OCI-LY7 (cell line): ENCODE measurements at regions not wholly inside any gene's neighbourhood (a gene's known extent, or its start where the extent isn't known, plus 50 kb on each side); places are given as distances from the start of the nearest gene placed in this dataset.

ENCODE experiments used
- BruUV-seq: library from RNA; stranded (reverse); fragments of 400-500 nt; replicated peaks from 2 replicates; lab custom pipeline; 2021; lab: Mats Ljungman, UMichigan
- CTCF ChIA-PET: fragments of 300-600 bp; sonication (Branson Sonifier 250); formaldehyde crosslinking; loops from one replicate; lab custom pipeline; 2022; ENCODE audit warnings: antibody characterized with exemption; ENCODE audit not compliant: unreplicated experiment; lab: Charles Lee
- POLR2A ChIA-PET: fragments of 300-600 bp; sonication (Branson Sonifier 250); formaldehyde crosslinking; loops from one replicate; lab custom pipeline; 2022; ENCODE audit warnings: antibody characterized with exemption; lab: Charles Lee
- DNase-seq: peaks from one replicate; pipeline ENCODE4 v3.0.0-alpha.2; 2015; ENCODE audit warnings: low spot score
- H2AFZ ChIP-seq: fragments of 200-600 bp; sonication (generic), shearing (Covaris generic); 2 replicates; pipeline ENCODE4 v1.6.1; 2014; ENCODE audit warnings: mild to moderate bottlenecking, antibody characterized with exemption, low read length, moderate library complexity
- H3K27ac ChIP-seq: fragments of 200-600 bp; sonication (generic); 2 replicates; pipeline ENCODE4 v1.5.1; 2014; ENCODE audit warnings: mixed run types, low read depth, mild to moderate bottlenecking, moderate library complexity, low read length, inconsistent platforms; ENCODE audit not compliant: poor library complexity, severe bottlenecking
- H3K36me3 ChIP-seq: fragments of 200-600 bp; sonication (generic); 2 replicates; pipeline ENCODE4 v1.6.1; 2014; ENCODE audit warnings: mild to moderate bottlenecking, antibody characterized with exemption, low read length, moderate library complexity, mixed read lengths; ENCODE audit not compliant: insufficient read depth
- H3K4me1 ChIP-seq: fragments of 200-600 bp; sonication (generic); 2 replicates; pipeline ENCODE4 v1.5.1; 2014; ENCODE audit warnings: mild to moderate bottlenecking, low read length; ENCODE audit not compliant: insufficient read depth, poor library complexity, severe bottlenecking
- H3K4me2 ChIP-seq: fragments of 200-600 bp; sonication (generic); 2 replicates; pipeline ENCODE4 v1.6.1; 2014; ENCODE audit warnings: mild to moderate bottlenecking, low read length
- H3K4me3 ChIP-seq: fragments of 200-600 bp; sonication (generic); 2 replicates; pipeline ENCODE4 v1.5.1; 2014; ENCODE audit warnings: mild to moderate bottlenecking, low read depth, low read length; ENCODE audit not compliant: poor library complexity, severe bottlenecking
- H3K79me2 ChIP-seq: fragments of 200-600 bp; sonication (generic); 2 replicates; pipeline ENCODE4 v1.6.1; 2016; ENCODE audit warnings: low read depth, mild to moderate bottlenecking, low read length, moderate library complexity, mixed read lengths; ENCODE audit not compliant: insufficient read depth
- H3K9me2 ChIP-seq: fragments of 200-600 bp; sonication (generic); 2 replicates; pipeline ENCODE4 v1.6.1; 2016; ENCODE audit warnings: mild to moderate bottlenecking, low read length, mixed read lengths; ENCODE audit not compliant: insufficient read depth
- H3K9me3 ChIP-seq: fragments of 200-600 bp; sonication (generic); 2 replicates; pipeline ENCODE4 v1.6.1; 2014; ENCODE audit warnings: mild to moderate bottlenecking, mixed run types, low read length, mixed read lengths
- H4K20me1 ChIP-seq: fragments of 200-600 bp; sonication (generic); 2 replicates; pipeline ENCODE4 v1.6.1; 2014; ENCODE audit warnings: mild to moderate bottlenecking, antibody characterized with exemption, low read length, moderate library complexity, mixed read lengths; ENCODE audit not compliant: insufficient read depth
- EZH2phosphoT487 ChIP-seq: fragments of 200-600 bp; sonication (generic); IDR thresholded peaks from 2 replicates; pipeline ENCODE4 v1.6.1; 2018; ENCODE audit warnings: low read depth, borderline replicate concordance, mild to moderate bottlenecking, mixed run types, antibody characterized with exemption, low read length, moderate library complexity, mixed read lengths
- intact Hi-C: fragments of 100-400 bp; cut with micrococcal nuclease; formaldehyde crosslinking; loops from one replicate; pipeline ENCODE4 v1.10.0; 2022; ENCODE audit not compliant: unreplicated experiment
- small RNA-seq: library from RNA; depleted of rRNA; stranded (forward); fragments of <200 nt; gene quantifications from one replicate; pipeline ENCODE3, GENCODE V24; 2014
- TF ChIP-seq, protein P1 (sequence below): fragments of 200-600 bp; sonication (generic); conservative IDR thresholded peaks from 2 replicates; pipeline ENCODE4 v1.5.1; 2014; ENCODE audit warnings: mild to moderate bottlenecking, antibody characterized with exemption, low read length, moderate library complexity, mixed read lengths

DNA sequence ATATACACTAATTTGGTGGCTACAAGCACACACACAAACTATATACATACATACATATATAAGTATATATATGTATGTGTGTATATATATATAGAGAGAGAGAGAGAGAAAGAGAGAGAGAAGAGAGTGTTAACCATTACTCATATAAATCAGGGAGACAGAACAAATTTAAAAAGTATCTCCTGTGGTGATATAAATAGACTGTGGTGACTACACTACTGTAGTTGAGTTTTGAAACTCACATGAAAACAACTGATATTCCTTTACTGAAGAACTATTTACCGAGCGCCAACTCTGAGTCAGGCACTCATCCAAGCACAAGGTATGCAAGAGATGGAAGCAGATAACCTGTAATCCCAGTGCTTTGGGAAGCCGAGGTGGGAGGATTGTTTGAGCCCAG lies 67.3 kb upstream of the ANO6 start:
- ChIA-PET CTCF (no interaction called here), POLR2A (no interaction called here)
- no TSS peak for BruUV-seq
- Histone ChIP-seq H2AFZ (no peak overlapping the region), H3K9me2 (no peaks in the 10 kb centered on the region), H3K4me3 (no peak overlapping the region), H3K9me3 (no peaks in the 10 kb centered on the region; the same call in 1 of the 2 replicates), H4K20me1 (no peaks in the 10 kb centered on the region), H3K27ac (no peak overlapping the region), H3K79me2 (no peaks in the 10 kb centered on the region), H3K36me3 (no peaks in the 10 kb centered on the region), H3K4me2 (no peak overlapping the region), H3K4me1 (no peaks in the 10 kb centered on the region)
- no peak for DNase-seq
- TF ChIP-seq EZH2phosphoT487, result no peak
- TF ChIP-seq, protein P1, sequence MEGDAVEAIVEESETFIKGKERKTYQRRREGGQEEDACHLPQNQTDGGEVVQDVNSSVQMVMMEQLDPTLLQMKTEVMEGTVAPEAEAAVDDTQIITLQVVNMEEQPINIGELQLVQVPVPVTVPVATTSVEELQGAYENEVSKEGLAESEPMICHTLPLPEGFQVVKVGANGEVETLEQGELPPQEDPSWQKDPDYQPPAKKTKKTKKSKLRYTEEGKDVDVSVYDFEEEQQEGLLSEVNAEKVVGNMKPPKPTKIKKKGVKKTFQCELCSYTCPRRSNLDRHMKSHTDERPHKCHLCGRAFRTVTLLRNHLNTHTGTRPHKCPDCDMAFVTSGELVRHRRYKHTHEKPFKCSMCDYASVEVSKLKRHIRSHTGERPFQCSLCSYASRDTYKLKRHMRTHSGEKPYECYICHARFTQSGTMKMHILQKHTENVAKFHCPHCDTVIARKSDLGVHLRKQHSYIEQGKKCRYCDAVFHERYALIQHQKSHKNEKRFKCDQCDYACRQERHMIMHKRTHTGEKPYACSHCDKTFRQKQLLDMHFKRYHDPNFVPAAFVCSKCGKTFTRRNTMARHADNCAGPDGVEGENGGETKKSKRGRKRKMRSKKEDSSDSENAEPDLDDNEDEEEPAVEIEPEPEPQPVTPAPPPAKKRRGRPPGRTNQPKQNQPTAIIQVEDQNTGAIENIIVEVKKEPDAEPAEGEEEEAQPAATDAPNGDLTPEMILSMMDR, result no peak
- intact Hi-C loops, result no loop called here

DNA sequence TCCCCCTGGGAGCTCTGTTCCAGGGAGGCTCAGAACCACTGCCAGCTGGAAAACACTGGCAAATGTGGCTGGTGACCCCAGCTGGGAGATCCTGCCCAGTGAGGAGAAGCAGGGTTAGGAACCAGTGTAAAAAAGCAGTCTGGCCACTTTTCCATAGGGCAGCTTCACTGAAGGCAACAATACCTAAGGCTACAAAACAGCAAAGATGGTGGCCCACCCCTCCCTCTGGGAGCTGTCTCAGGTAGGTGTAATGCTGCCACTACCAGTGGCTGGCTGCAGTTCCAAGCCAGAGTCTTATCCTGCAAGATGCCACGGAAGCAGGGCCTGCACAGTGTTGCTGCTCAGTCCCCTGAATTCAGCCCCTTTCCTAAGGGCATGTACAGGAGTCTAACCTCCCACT lies 50.6 kb upstream of the ANO6 start:
- ChIA-PET POLR2A (interaction anchor here (1.0 kb wide), 1 partner anchor 228 kb away, joined by 3 read pairs; no protein-coding TSS in a partner anchor), CTCF (no interaction called here)
- no peaks in the 10 kb centered on the region for H3K4me1 ChIP-seq
- no peaks in the 10 kb centered on the region for H3K9me2 ChIP-seq
- H3K9me3 ChIP-seq, result no peaks in the 10 kb centered on the region
- BruUV-seq, result no TSS peak
- intact Hi-C loops, result no loop called here
- H3K4me2 ChIP-seq, result no peak overlapping the region
- H4K20me1 ChIP-seq, result no peaks in the 10 kb centered on the region
- no peak overlapping the region for H2AFZ ChIP-seq
- TF ChIP-seq EZH2phosphoT487, result no peak
- TF ChIP-seq, protein P1, result no peak
- H3K4me3 ChIP-seq, result no peak overlapping the region
- H3K27ac ChIP-seq, result no peak overlapping the region
- H3K36me3 ChIP-seq, result no peaks in the 10 kb centered on the region
- H3K79me2 ChIP-seq, result no peaks in the 10 kb centered on the region
- no peak for DNase-seq

DNA sequence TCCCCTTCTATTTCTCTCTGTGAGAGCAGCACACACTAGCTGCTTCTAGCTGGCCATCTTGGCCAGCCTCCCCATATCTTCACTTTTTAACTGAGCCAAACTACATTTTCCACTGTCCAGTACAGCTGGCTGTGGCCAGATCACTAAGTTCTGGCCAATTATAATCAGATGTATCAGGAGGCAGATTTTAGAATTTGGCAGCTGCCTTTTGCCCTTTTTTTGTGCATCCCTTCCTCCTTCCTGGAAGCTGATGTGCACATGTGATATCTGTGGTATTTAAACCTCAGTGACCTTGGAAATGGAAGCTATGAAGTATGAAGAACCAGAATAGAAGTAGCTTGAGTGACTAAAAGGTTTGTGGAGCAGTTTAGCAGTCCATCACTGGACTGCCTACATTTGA lies 49.8 kb upstream of the ANO6 start:
- no peaks in the 10 kb centered on the region for H4K20me1 ChIP-seq
- CTCF ChIA-PET, result no interaction called here
- no TSS peak for BruUV-seq

More for the DNA sequence above, 49.8 kb upstream of the ANO6 start:
- Histone ChIP-seq H2AFZ (no peak overlapping the region), H3K36me3 (no peaks in the 10 kb centered on the region), H3K4me3 (no peak overlapping the region), H3K9me3 (no peaks in the 10 kb centered on the region), H3K4me2 (no peak overlapping the region), H3K27ac (no peak overlapping the region), H3K9me2 (no peaks in the 10 kb centered on the region), H3K79me2 (no peaks in the 10 kb centered on the region), H3K4me1 (no peaks in the 10 kb centered on the region)
- POLR2A ChIA-PET, result no interaction called here
- DNase-seq, result no peak
- intact Hi-C loops, result no loop called here
- TF ChIP-seq, protein P1, result no peak
- no peak for TF ChIP-seq EZH2phosphoT487

Small RNA genes lying in the stretch of these regions (small RNA-seq; reads per million reads assigned to genes)
- gene RNA5SP361, result 0.21 reads per million
